Astrocyte of the spinal cord (primary cell): ENCODE measurements at regions not wholly inside any gene's neighbourhood (a gene's known extent, or its start where the extent isn't known, plus 50 kb on each side); places are given as distances from the start of the nearest gene placed in this dataset.
"Not testable (repeated sequence)": the region's sequence is repeated elsewhere in the genome, so short reads cannot be mapped to it uniquely, and the experiment has no call there.

ENCODE experiments used
- DNase-seq: peaks from one replicate; pipeline ENCODE4 v3.0.0; 2011; ENCODE audit warnings: low read depth, low spot score
- H3K4me3 ChIP-seq: 2 replicates; pipeline ENCODE4 v1.5.1; 2011; ENCODE audit warnings: low read depth, mild to moderate bottlenecking, low read length, moderate library complexity
- CTCF ChIP-seq: IDR thresholded peaks from 2 replicates; pipeline ENCODE4 v1.5.1; 2012; ENCODE audit warnings: low read depth, mild to moderate bottlenecking, low read length, inconsistent platforms
- in situ Hi-C: cut with HindIII; loops from 2 replicates; pipeline ENCODE4 v1.10.0; 2017; ENCODE audit warnings: low sequenced_read_pairs

GRCh38 chr3:14265246-14265962, 86.8 kb downstream of the LSM3 start:
- TF ChIP-seq CTCF: no peak
- peak; percentile 20 for DNase-seq
- H3K4me3 ChIP-seq: no peak overlapping the region
- in situ Hi-C loops: no loop called here

- no peak for TF ChIP-seq CTCF
- in situ Hi-C loops: no loop called here
- peak; percentile 13 for DNase-seq
- H3K4me3 ChIP-seq: no peak overlapping the region
Measured at GRCh38 chr3:14266361-14266760, 87.7 kb downstream of the LSM3 start.

- no peak for DNase-seq
- no peak for TF ChIP-seq CTCF
- no peak overlapping the region for H3K4me3 ChIP-seq
- in situ Hi-C loops: no loop called here
Measured at GRCh38 chr3:14267976-14268375, 89.4 kb downstream of the LSM3 start.

GRCh38 chr3:14268897-14269296, 90.3 kb downstream of the LSM3 start:
- no peak overlapping the region for H3K4me3 ChIP-seq
- no peak for DNase-seq
- no peak for TF ChIP-seq CTCF
- in situ Hi-C loops: no loop called here

GRCh38 chr3:14272041-14272958, 93.7 kb downstream of the LSM3 start:
- in situ Hi-C loops, H3K4me3 ChIP-seq, DNase-seq: not testable (repeated sequence)

- H3K4me3 ChIP-seq, DNase-seq, in situ Hi-C loops: not testable (repeated sequence)
Measured at GRCh38 chr3:14272959-14273560, 94.4 kb downstream of the LSM3 start.

- H3K4me3 ChIP-seq: no peak overlapping the region
- in situ Hi-C loops: no loop called here
- no peak for TF ChIP-seq CTCF
- no peak for DNase-seq
Measured at GRCh38 chr3:14273901-14274611, 95.4 kb downstream of the LSM3 start.
